ENCODE measurements at regions not wholly inside any gene's neighbourhood (a gene's known extent, or its start where the extent isn't known, plus 50 kb on each side); places are given as distances from the start of the nearest gene placed in this dataset.

- Histone ChIP-seq H3K9me3 (peaks cover 0 to 19% of the 10 kb centered on the region in 2 donors), H3K4me3 (no peak overlapping the region), H3K36me3 (no peaks in the 10 kb centered on the region), H3K4me1 (no peaks in the 10 kb centered on the region), H3K27ac (no peak overlapping the region), H3K27me3 (peaks cover 0 to 10% of the 10 kb centered on the region in 2 donors)
- DNase-seq (ENCODE audit: low spot score in 2 of 2) = no peak
- no peak for TF ChIP-seq POLR2AphosphoS5 (IDR thresholded peaks at IDR 0.05)
- no peak for TF ChIP-seq POLR2A (IDR thresholded peaks at IDR 0.05)
- no peak for TF ChIP-seq CTCF (IDR thresholded peaks at IDR 0.05)
- intact Hi-C loops (cut with DNase I; ENCODE audit: low total_unique reads) = no loop called here
Observed at GRCh38 chr9:135315572-135315971, 164.0 kb upstream of the PPP1R26 start.

GRCh38 chr9:135320331-135320730 is 159.3 kb upstream of the PPP1R26 start:
- Histone ChIP-seq H3K4me1 (no peaks in the 10 kb centered on the region), H3K36me3 (no peaks in the 10 kb centered on the region), H3K27ac (no peak overlapping the region), H3K27me3 (peaks cover 0 to 24% of the 10 kb centered on the region in 2 donors), H3K4me3 (no peak overlapping the region), H3K9me3 (peaks cover 0 to 11% of the 10 kb centered on the region in 2 donors)
- no peak for TF ChIP-seq CTCF (IDR thresholded peaks at IDR 0.05)
- no peak for TF ChIP-seq POLR2A (IDR thresholded peaks at IDR 0.05)
- no peak for TF ChIP-seq POLR2AphosphoS5 (IDR thresholded peaks at IDR 0.05)
- no peak for DNase-seq (ENCODE audit: low spot score in 2 of 2)
- intact Hi-C loops (cut with DNase I; ENCODE audit: low total_unique reads) = no loop called here

- no peaks in the 10 kb centered on the region for H3K36me3 ChIP-seq
- H3K4me3 ChIP-seq = no peak overlapping the region
- H3K27me3 ChIP-seq = peaks cover 0 to 28% of the 10 kb centered on the region in 2 donors
- intact Hi-C loops (cut with DNase I; ENCODE audit: low total_unique reads) = no loop called here
- no peak for TF ChIP-seq CTCF (IDR thresholded peaks at IDR 0.05)
- no peak for TF ChIP-seq POLR2A (IDR thresholded peaks at IDR 0.05)
- no peak for TF ChIP-seq POLR2AphosphoS5 (IDR thresholded peaks at IDR 0.05)
- peak in 1 of 2 donors; percentile 36 for DNase-seq (ENCODE audit: low spot score in 2 of 2)
- peaks cover 0 to 11% of the 10 kb centered on the region in 2 donors for H3K9me3 ChIP-seq
- H3K27ac ChIP-seq = no peak overlapping the region
- H3K4me1 ChIP-seq = no peaks in the 10 kb centered on the region
Observed at GRCh38 chr9:135320943-135321342, 158.6 kb upstream of the PPP1R26 start.

GRCh38 chr9:135321580-135321979 is 158.0 kb upstream of the PPP1R26 start:
- Histone ChIP-seq H3K9me3 (peaks cover 0 to 11% of the 10 kb centered on the region in 2 donors), H3K27me3 (peaks cover 0 to 34% of the 10 kb centered on the region in 2 donors), H3K36me3 (no peaks in the 10 kb centered on the region), H3K4me1 (no peaks in the 10 kb centered on the region), H3K27ac (no peak overlapping the region), H3K4me3 (no peak overlapping the region)
- no peak for DNase-seq (ENCODE audit: low spot score in 2 of 2)
- intact Hi-C loops (cut with DNase I; ENCODE audit: low total_unique reads) = no loop called here
- no peak for TF ChIP-seq CTCF (IDR thresholded peaks at IDR 0.05)
- TF ChIP-seq POLR2A (IDR thresholded peaks at IDR 0.05) = no peak
- no peak for TF ChIP-seq POLR2AphosphoS5 (IDR thresholded peaks at IDR 0.05)

- DNase-seq (ENCODE audit: low spot score in 2 of 2) = no peak
- Histone ChIP-seq H3K36me3 (no peaks in the 10 kb centered on the region), H3K4me3 (no peak overlapping the region), H3K9me3 (peaks cover 0 to 11% of the 10 kb centered on the region in 2 donors), H3K27ac (no peak overlapping the region), H3K27me3 (peaks cover 0 to 43% of the 10 kb centered on the region in 2 donors), H3K4me1 (no peaks in the 10 kb centered on the region)
- TF ChIP-seq POLR2A (IDR thresholded peaks at IDR 0.05) (no peak), CTCF (IDR thresholded peaks at IDR 0.05) (no peak), POLR2AphosphoS5 (IDR thresholded peaks at IDR 0.05) (no peak)
- intact Hi-C loops (cut with DNase I; ENCODE audit: low total_unique reads) = no loop called here
Observed at GRCh38 chr9:135324329-135324728, 155.3 kb upstream of the PPP1R26 start.

Measured in breast epithelium (tissue), 4 donors.